Upper lobe of left lung (tissue), 4 donors: ENCODE measurements at regions not wholly inside any gene's neighbourhood (a gene's known extent, or its start where the extent isn't known, plus 50 kb on each side); places are given as distances from the start of the nearest gene placed in this dataset.

Experiments used
- CTCF ChIP-seq, 6 experiments: fragments of 450-650 bp in 4 of 6; fragments of 200-600 bp in 2 of 6; sonication (generic) in 2 of 6; IDR thresholded peaks; one replicate each; pipeline ENCODE4 v1.5.1; 2016 to 2019; ENCODE audit warnings: antibody characterized with exemption in 6 of 6
- POLR2A ChIP-seq, 4 donors: fragments of 450-650 bp; IDR thresholded peaks; one replicate each; pipeline ENCODE4 v1.5.1; 2016 to 2017; ENCODE audit warnings: antibody characterized with exemption in 4 of 4, mild to moderate bottlenecking in 2 of 4
- POLR2AphosphoS5 ChIP-seq, 2 donors: sonication (generic); formaldehyde crosslinking; IDR thresholded peaks; one replicate each; pipeline ENCODE4 v1.5.1; 2017; ENCODE audit warnings: antibody characterized with exemption in 2 of 2

GRCh38 chr14:44040561-44040960 lies 466.5 kb downstream of the FSCB start:
- TF ChIP-seq POLR2A (IDR thresholded peaks at IDR 0.05) (no peak), POLR2AphosphoS5 (IDR thresholded peaks at IDR 0.05) (no peak), CTCF (IDR thresholded peaks at IDR 0.05) (no peak)
